Retina (tissue), 1 donor: ENCODE measurements at regions not wholly inside any gene's neighbourhood (a gene's known extent, or its start where the extent isn't known, plus 50 kb on each side); places are given as distances from the start of the nearest gene placed in this dataset.
A peak's percentile ranks its signal among the peaks of the same experiment; 100 is the strongest.

Source experiments
- DNase-seq: peaks from one replicate; pipeline ENCODE4 v3.0.0-alpha.2; 2016

GRCh38 chr9:80890124-80890523, 799.2 kb downstream of the TLE1 start:
- no peak for DNase-seq

- peak; percentile 13 for DNase-seq
Observed at GRCh38 chr9:80885894-80886293, 803.5 kb downstream of the TLE1 start.

- no peak for DNase-seq
Observed at GRCh38 chr9:80883826-80884579, 805.3 kb downstream of the TLE1 start.

- DNase-seq: no peak
Observed at GRCh38 chr9:80883426-80883825, 805.9 kb downstream of the TLE1 start.

GRCh38 chr9:80881940-80882339, 807.4 kb downstream of the TLE1 start:
- peak; percentile 57 for DNase-seq

GRCh38 chr9:80881320-80881719, 808.0 kb downstream of the TLE1 start:
- DNase-seq: peak; percentile 45

GRCh38 chr9:80878556-80878955, 810.8 kb downstream of the TLE1 start:
- no peak for DNase-seq

GRCh38 chr9:80875947-80876346, 813.4 kb downstream of the TLE1 start:
- no peak for DNase-seq

- no peak for DNase-seq
Observed at GRCh38 chr9:80874276-80874675, 815.1 kb downstream of the TLE1 start.

- DNase-seq: no peak
Observed at GRCh38 chr9:80873861-80874260, 815.5 kb downstream of the TLE1 start.

GRCh38 chr9:80871596-80871995, 817.8 kb downstream of the TLE1 start:
- DNase-seq: no peak

- no peak for DNase-seq
Observed at GRCh38 chr9:80867731-80868130, 821.6 kb downstream of the TLE1 start.

GRCh38 chr9:80866576-80867227, 822.6 kb downstream of the TLE1 start:
- no peak for DNase-seq

GRCh38 chr9:80866121-80866520, 823.2 kb downstream of the TLE1 start:
- DNase-seq: no peak

GRCh38 chr9:80843028-80843427, 846.3 kb downstream of the TLE1 start:
- DNase-seq: no peak

GRCh38 chr9:80842389-80842788, 847.0 kb downstream of the TLE1 start:
- no peak for DNase-seq

GRCh38 chr9:80841888-80842287, 847.5 kb downstream of the TLE1 start:
- DNase-seq: no peak

GRCh38 chr9:80839821-80840675, 849.3 kb downstream of the TLE1 start:
- no peak for DNase-seq

GRCh38 chr9:80836013-80836412, 853.3 kb downstream of the TLE1 start:
- DNase-seq: no peak

- no peak for DNase-seq
Observed at GRCh38 chr9:80831751-80832150, 857.6 kb downstream of the TLE1 start.

- DNase-seq: no peak
Observed at GRCh38 chr9:80811656-80812055, 877.7 kb downstream of the TLE1 start.

- no peak for DNase-seq
Observed at GRCh38 chr9:80811003-80811402, 878.3 kb downstream of the TLE1 start.

GRCh38 chr9:80806671-80807070, 882.7 kb downstream of the TLE1 start:
- DNase-seq: no peak

GRCh38 chr9:80804873-80805272, 884.5 kb downstream of the TLE1 start:
- DNase-seq: no peak
